Cardiac muscle cell (in vitro differentiated cells and primary cell): ENCODE measurements at regions not wholly inside any gene's neighbourhood (a gene's known extent, or its start where the extent isn't known, plus 50 kb on each side); places are given as distances from the start of the nearest gene placed in this dataset.

Experiments used
- DNase-seq, 2 donors: peaks; one replicate each; pipeline versions ENCODE4 v3.0.0 to v3.0.0-alpha.2; 2010 to 2017; ENCODE audit warnings: low read depth in 1 of 2, low spot score in 1 of 2
- H3K27ac ChIP-seq: fragments of 200-600 bp; sonication (generic); 2 replicates; pipeline ENCODE4 v1.5.1; 2016
- H3K27me3 ChIP-seq: fragments of 200-600 bp; sonication (generic); 2 replicates; pipeline ENCODE4 v1.6.0; 2016; ENCODE audit warnings: control low read depth
- H3K36me3 ChIP-seq: fragments of 200-600 bp; sonication (generic); 2 replicates; pipeline ENCODE4 v1.5.1; 2016; ENCODE audit warnings: control low read depth
- H3K4me1 ChIP-seq: fragments of 200-600 bp; sonication (generic); 2 replicates; pipeline ENCODE4 v1.8.1; 2017; ENCODE audit warnings: low read depth, mild to moderate bottlenecking, mixed run types
- H3K4me3 ChIP-seq: fragments of 200-600 bp; sonication (generic); 2 replicates; pipeline ENCODE4 v1.5.1; 2016; ENCODE audit warnings: mild to moderate bottlenecking
- H3K9me3 ChIP-seq: fragments of 200-600 bp; sonication (generic); 2 replicates; pipeline ENCODE4 v1.5.1; 2017; ENCODE audit warnings: low read depth, mild to moderate bottlenecking, control low read depth
- TF ChIP-seq, protein P1 (sequence below): IDR thresholded peaks from 2 replicates; pipeline ENCODE4 v1.5.1; 2012; ENCODE audit warnings: low read depth, mild to moderate bottlenecking, low read length

DNA sequence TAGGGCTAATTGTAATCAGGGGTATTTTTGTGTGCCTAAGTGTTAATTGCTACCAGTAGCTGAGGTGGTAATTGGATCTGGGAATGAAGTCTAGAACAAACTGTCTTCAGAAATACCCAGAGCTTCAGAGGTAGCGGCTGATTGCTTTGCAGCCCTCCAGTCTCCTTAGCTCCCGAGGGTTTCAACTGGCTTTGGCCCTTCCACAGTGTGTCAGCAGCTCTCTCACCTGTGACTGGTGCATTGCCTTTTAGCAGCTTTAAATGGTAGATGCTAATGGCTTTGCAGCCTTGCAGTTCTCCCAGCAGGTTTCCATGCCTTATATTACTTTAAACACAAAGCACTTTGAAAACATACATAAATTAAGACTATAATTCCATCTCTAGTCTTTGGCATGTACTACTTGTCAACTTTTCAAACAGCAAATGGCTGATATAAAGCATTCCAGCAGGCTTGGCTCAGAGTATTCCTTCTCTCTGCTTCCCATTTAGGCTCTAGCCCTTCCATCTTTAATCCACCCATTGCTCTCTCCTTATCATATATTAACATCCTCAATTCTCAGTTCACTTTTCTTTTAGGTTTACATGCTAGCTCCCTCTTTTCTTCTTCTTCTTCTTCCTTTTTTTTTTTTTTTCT, 156.4 kb upstream of the GALNT13 start:
- Histone ChIP-seq H3K36me3 (no peaks in the 10 kb centered on the region), H3K4me1 (no peaks in the 10 kb centered on the region), H3K27ac (no peak overlapping the region), H3K27me3 (no peaks in the 10 kb centered on the region), H3K4me3 (no peak overlapping the region), H3K9me3 (no peaks in the 10 kb centered on the region)
- DNase-seq = no peak
- TF ChIP-seq, protein P1, sequence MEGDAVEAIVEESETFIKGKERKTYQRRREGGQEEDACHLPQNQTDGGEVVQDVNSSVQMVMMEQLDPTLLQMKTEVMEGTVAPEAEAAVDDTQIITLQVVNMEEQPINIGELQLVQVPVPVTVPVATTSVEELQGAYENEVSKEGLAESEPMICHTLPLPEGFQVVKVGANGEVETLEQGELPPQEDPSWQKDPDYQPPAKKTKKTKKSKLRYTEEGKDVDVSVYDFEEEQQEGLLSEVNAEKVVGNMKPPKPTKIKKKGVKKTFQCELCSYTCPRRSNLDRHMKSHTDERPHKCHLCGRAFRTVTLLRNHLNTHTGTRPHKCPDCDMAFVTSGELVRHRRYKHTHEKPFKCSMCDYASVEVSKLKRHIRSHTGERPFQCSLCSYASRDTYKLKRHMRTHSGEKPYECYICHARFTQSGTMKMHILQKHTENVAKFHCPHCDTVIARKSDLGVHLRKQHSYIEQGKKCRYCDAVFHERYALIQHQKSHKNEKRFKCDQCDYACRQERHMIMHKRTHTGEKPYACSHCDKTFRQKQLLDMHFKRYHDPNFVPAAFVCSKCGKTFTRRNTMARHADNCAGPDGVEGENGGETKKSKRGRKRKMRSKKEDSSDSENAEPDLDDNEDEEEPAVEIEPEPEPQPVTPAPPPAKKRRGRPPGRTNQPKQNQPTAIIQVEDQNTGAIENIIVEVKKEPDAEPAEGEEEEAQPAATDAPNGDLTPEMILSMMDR = no peak

DNA sequence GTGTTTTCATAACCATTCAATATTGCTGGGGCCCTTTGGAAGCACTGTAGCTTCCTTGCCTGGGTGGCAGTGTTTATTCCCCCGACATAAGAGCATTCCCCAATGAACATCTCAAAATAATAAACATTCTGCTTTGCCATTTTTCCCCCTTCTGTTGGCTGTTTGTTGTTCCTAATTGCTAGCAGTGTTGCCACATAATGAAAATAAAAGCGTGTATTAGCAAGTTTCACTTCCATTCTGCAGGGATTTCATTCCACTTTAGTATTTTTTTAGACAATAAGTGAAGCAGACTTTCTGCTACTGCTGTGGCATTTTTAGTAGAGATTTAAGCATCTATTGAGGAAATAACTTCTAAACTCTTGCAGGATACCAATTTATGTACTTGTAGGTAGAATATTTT, 154.7 kb upstream of the GALNT13 start:
- Histone ChIP-seq H3K27me3 (no peaks in the 10 kb centered on the region), H3K9me3 (no peaks in the 10 kb centered on the region)
- TF ChIP-seq, protein P1 = no peak

DNA sequence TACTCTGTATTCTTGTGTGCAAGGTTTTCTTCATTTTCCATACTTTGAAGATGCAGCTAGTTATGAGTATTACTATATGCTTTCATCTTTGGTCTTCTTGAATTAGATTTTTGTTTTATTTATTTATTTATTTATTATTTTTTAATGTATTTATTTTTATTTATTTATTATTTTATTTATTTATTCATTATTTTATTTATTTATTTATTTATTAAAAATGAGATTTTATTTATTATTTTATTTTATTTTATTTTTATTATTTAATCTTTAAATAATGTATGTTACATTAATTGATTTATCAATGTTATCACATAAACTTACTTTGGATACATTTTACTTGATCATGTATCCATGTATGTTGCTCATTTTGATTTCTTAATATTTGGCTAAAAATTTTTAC, 132.3 kb upstream of the GALNT13 start:
- H3K9me3 ChIP-seq = no peaks in the 10 kb centered on the region
- no peak overlapping the region for H3K4me3 ChIP-seq
- H3K36me3 ChIP-seq = no peaks in the 10 kb centered on the region
- TF ChIP-seq, protein P1 = no peak
- H3K4me1 ChIP-seq = no peaks in the 10 kb centered on the region
- no peaks in the 10 kb centered on the region for H3K27me3 ChIP-seq
- H3K27ac ChIP-seq = no peak overlapping the region
- DNase-seq = no peak

More for the DNA sequence above, 154.7 kb upstream of the GALNT13 start:
- Histone ChIP-seq H3K4me3 (no peak overlapping the region), H3K27ac (no peak overlapping the region), H3K36me3 (no peaks in the 10 kb centered on the region), H3K4me1 (no peaks in the 10 kb centered on the region)
- no peak for DNase-seq

DNA sequence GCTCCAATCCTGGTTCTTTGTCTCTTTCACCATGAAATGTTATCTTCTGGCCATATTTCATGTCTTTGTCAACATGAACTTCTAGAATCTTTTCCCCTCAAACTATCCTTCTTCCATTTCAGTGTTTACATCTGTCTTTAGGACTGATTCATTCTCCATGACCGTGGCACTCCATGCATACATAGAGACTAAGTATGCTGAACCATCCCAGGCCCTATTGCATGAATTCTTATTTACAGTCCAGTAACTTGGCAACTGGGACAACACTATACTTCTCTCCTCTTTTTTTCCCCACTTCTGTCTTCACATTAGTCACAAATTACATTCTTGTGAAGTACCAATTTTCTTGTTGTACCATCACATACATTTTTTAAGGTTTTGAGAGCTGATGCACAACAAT, 109.8 kb upstream of the GALNT13 start:
- no peaks in the 10 kb centered on the region for H3K4me1 ChIP-seq
- H3K9me3 ChIP-seq = no peaks in the 10 kb centered on the region
- H3K36me3 ChIP-seq = no peaks in the 10 kb centered on the region
- H3K27me3 ChIP-seq = no peaks in the 10 kb centered on the region
- H3K27ac ChIP-seq = no peak overlapping the region
- DNase-seq = no peak
- TF ChIP-seq, protein P1 = no peak
- no peak overlapping the region for H3K4me3 ChIP-seq

DNA sequence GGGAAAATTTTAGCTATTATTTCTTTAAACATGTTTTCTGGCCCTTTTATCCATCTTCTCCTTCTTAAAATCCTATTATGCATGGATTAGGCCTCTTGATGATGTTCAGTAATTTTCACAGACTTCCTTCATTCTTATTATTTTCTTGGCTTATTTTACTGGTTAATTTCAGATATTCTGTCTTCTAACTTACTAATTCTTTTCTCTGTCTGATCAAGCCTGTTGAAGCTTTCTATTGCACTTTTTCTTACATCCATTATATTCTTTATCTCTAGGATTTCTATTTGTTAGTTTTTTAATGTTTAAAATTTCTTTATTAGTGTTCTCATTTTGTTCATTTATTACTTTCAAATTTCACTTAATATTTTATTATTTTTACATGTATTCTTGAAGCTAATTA, 105.3 kb upstream of the GALNT13 start:
- Histone ChIP-seq H3K4me3 (no peak overlapping the region), H3K9me3 (no peaks in the 10 kb centered on the region)
- TF ChIP-seq, protein P1 = no peak

More for the DNA sequence above, 105.3 kb upstream of the GALNT13 start:
- Histone ChIP-seq H3K4me1 (no peaks in the 10 kb centered on the region), H3K36me3 (no peaks in the 10 kb centered on the region), H3K27ac (no peak overlapping the region), H3K27me3 (no peaks in the 10 kb centered on the region)
- DNase-seq = no peak
